ENCODE measurements at regions not wholly inside any gene's neighbourhood (a gene's known extent, or its start where the extent isn't known, plus 50 kb on each side); places are given as distances from the start of the nearest gene placed in this dataset.

GRCh38 chr1:90358448-90358847, 358.7 kb downstream of the BARHL2 start:
- TF ChIP-seq CTCF (IDR thresholded peaks at IDR 0.05; ENCODE audit: poor library complexity) (no peak), EZH2phosphoT487 (IDR thresholded peaks at IDR 0.05; ENCODE audit: low read depth, severe bottlenecking, unreplicated experiment) (no peak), EZH2 (IDR thresholded peaks at IDR 0.05; ENCODE audit: borderline replicate concordance) (no peak)
